ENCODE measurements at regions not wholly inside any gene's neighbourhood (a gene's known extent, or its start where the extent isn't known, plus 50 kb on each side); places are given as distances from the start of the nearest gene placed in this dataset.

GRCh38 chr9:20023210-20023905 lies 234.5 kb upstream of the SLC24A2 start:
- no peak for FAIRE-seq
- no peaks in the 10 kb centered on the region for H3K9me3 ChIP-seq
- no peak overlapping the region for H3K4me2 ChIP-seq
- POLR2A ChIA-PET, result no interaction called here
- CTCF ChIA-PET, result no interaction called here
- no peak overlapping the region for H3K4me3 ChIP-seq
- H3K4me1 ChIP-seq, result no peaks in the 10 kb centered on the region
- WGBS (ENCODE audit: missing lambda C conversion rate), result 14% methylated on average over 1 of the region's 1 CpG
- DNase-seq (ENCODE audit: low read depth in 1 of 2, low spot score in 1 of 2), result no peak
- H3K27ac ChIP-seq, result no peak overlapping the region
- TF ChIP-seq HES2 (IDR thresholded peaks at IDR 0.05) (no peak), MAX (IDR thresholded peaks at IDR 0.05) (no peak), SREBF2 (IDR thresholded peaks at IDR 0.05) (no peak), TP53 (CRISPR knock-in tag; IDR thresholded peaks at IDR 0.05) (no peak), JUN (IDR thresholded peaks at IDR 0.05) (no peak), KDM5A (IDR thresholded peaks at IDR 0.05) (no peak), JUNB (IDR thresholded peaks at IDR 0.05) (no peak), POLR2A (IDR thresholded peaks at IDR 0.05; ENCODE audit: low read length) (no peak), ZSCAN20 (CRISPR knock-in tag; IDR thresholded peaks at IDR 0.05) (no peak), MAZ (IDR thresholded peaks at IDR 0.05; ENCODE audit: borderline replicate concordance, low read depth, low read length) (no peak), HOXA7 (CRISPR knock-in tag; IDR thresholded peaks at IDR 0.05) (no peak), ZNF302 (CRISPR knock-in tag; IDR thresholded peaks at IDR 0.05) (no peak), ELK1 (IDR thresholded peaks at IDR 0.05; ENCODE audit: low read depth, low read length) (no peak)
- ATAC-seq, result no peak

- H3K27ac ChIP-seq, result no peak overlapping the region
- DNase-seq (ENCODE audit: low read depth in 1 of 2, low spot score in 1 of 2) (no peak), FAIRE-seq (no peak), ATAC-seq (no peak)
- H3K9me3 ChIP-seq, result no peaks in the 10 kb centered on the region
- ChIA-PET POLR2A (no interaction called here), CTCF (no interaction called here)
- no peak overlapping the region for H3K4me2 ChIP-seq
- no peak for TF ChIP-seq RNF2 (IDR thresholded peaks at IDR 0.05; ENCODE audit: borderline replicate concordance, low read depth)
- TF ChIP-seq PHF8 (IDR thresholded peaks at IDR 0.05; ENCODE audit: borderline replicate concordance, low read depth), result no peak
- no peak for TF ChIP-seq ELK1 (IDR thresholded peaks at IDR 0.05; ENCODE audit: low read depth, low read length)
- TF ChIP-seq CBX2 (IDR thresholded peaks at IDR 0.05; ENCODE audit: borderline replicate concordance, low read depth), result no peak
- TF ChIP-seq SMC3 (IDR thresholded peaks at IDR 0.05), result no peak
- no peak for TF ChIP-seq RCOR1 (IDR thresholded peaks at IDR 0.05; ENCODE audit: low read depth, low read length)
- TF ChIP-seq EP300 (IDR thresholded peaks at IDR 0.05), result no peak
- no peak for TF ChIP-seq HMGXB4 (CRISPR knock-in tag; IDR thresholded peaks at IDR 0.05; ENCODE audit: borderline replicate concordance)
- no peak for TF ChIP-seq CHD4 (IDR thresholded peaks at IDR 0.05; ENCODE audit: borderline replicate concordance)
- TF ChIP-seq ZSCAN20 (CRISPR knock-in tag; IDR thresholded peaks at IDR 0.05), result no peak
- TF ChIP-seq HDAC2 (IDR thresholded peaks at IDR 0.05), result no peak
- no peak for TF ChIP-seq PBX3 (IDR thresholded peaks at IDR 0.05)
- WGBS (ENCODE audit: missing lambda C conversion rate), result 0% methylated on average over 2 of the region's 2 CpGs
- H3K4me1 ChIP-seq, result no peaks in the 10 kb centered on the region
- H3K4me3 ChIP-seq, result no peak overlapping the region
Observed at GRCh38 chr9:20022410-20022809, 233.6 kb upstream of the SLC24A2 start.
